Nephron progenitor cell (in vitro differentiated cells): ENCODE measurements at regions not wholly inside any gene's neighbourhood (a gene's known extent, or its start where the extent isn't known, plus 50 kb on each side); places are given as distances from the start of the nearest gene placed in this dataset.
"Not testable (repeated sequence)": the region's sequence is repeated elsewhere in the genome, so short reads cannot be mapped to it uniquely, and the experiment has no call there.

ENCODE experiments used
- DNase-seq: peaks from one replicate; pipeline ENCODE4 v3.0.0; 2021
- H3K27ac Mint-ChIP-seq: 2 replicates; pipeline ENCODE4 v1.8.0; 2021; ENCODE audit warnings: mild to moderate bottlenecking, moderate library complexity, mixed read lengths
- H3K27me3 Mint-ChIP-seq: 2 replicates; pipeline ENCODE4 v1.8.0; 2021; ENCODE audit warnings: mild to moderate bottlenecking, low read depth, mixed read lengths; ENCODE audit not compliant: poor library complexity
- H3K36me3 Mint-ChIP-seq: 2 replicates; pipeline ENCODE4 v1.8.0; 2021; ENCODE audit warnings: low read depth, mixed read lengths
- H3K4me1 Mint-ChIP-seq: 2 replicates; pipeline ENCODE4 v1.8.0; 2021; ENCODE audit warnings: mixed read lengths
- H3K4me3 Mint-ChIP-seq: 2 replicates; pipeline ENCODE4 v1.8.0; 2021; ENCODE audit warnings: mild to moderate bottlenecking, moderate library complexity, mixed read lengths
- H3K9me3 Mint-ChIP-seq: 2 replicates; pipeline ENCODE4 v1.8.0; 2021; ENCODE audit warnings: mild to moderate bottlenecking, moderate library complexity, mixed read lengths
- TF ChIP-seq, protein P1 (sequence below): fragments of 200-600 bp; sonication (generic); IDR thresholded peaks from 2 replicates; pipeline ENCODE4 v1.5.0; 2021; ENCODE audit warnings: antibody characterized with exemption

DNA sequence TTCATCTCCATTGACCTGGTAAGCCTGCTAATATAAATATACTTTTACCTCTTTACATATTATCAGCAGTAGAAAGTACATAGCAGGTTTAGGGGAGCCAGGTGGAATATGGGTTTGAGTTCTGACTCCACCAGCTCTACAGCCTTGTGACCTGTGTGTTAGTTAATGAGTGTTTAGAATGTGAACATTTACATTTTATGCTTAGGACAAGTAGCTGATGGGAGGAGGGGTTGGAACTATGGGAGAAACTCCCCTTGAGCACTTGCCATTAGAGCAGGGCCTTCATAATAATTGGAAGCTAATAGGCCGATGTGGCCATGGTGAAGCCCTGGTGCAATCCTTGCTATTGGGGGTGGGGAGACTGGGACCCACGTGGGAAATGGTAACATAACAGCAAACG lies 148.3 kb upstream of the NTRK2 start:
- peaks cover 52% of the 10 kb centered on the region for H3K9me3 Mint-ChIP-seq
- no peak for DNase-seq
- no peak overlapping the region for H3K4me3 Mint-ChIP-seq
- no peaks in the 10 kb centered on the region for H3K4me1 Mint-ChIP-seq
- TF ChIP-seq, protein P1, sequence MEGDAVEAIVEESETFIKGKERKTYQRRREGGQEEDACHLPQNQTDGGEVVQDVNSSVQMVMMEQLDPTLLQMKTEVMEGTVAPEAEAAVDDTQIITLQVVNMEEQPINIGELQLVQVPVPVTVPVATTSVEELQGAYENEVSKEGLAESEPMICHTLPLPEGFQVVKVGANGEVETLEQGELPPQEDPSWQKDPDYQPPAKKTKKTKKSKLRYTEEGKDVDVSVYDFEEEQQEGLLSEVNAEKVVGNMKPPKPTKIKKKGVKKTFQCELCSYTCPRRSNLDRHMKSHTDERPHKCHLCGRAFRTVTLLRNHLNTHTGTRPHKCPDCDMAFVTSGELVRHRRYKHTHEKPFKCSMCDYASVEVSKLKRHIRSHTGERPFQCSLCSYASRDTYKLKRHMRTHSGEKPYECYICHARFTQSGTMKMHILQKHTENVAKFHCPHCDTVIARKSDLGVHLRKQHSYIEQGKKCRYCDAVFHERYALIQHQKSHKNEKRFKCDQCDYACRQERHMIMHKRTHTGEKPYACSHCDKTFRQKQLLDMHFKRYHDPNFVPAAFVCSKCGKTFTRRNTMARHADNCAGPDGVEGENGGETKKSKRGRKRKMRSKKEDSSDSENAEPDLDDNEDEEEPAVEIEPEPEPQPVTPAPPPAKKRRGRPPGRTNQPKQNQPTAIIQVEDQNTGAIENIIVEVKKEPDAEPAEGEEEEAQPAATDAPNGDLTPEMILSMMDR, result no peak
- no peak overlapping the region for H3K27ac Mint-ChIP-seq
- H3K27me3 Mint-ChIP-seq, result no peaks in the 10 kb centered on the region
- H3K36me3 Mint-ChIP-seq, result peaks cover 21% of the 10 kb centered on the region

DNA sequence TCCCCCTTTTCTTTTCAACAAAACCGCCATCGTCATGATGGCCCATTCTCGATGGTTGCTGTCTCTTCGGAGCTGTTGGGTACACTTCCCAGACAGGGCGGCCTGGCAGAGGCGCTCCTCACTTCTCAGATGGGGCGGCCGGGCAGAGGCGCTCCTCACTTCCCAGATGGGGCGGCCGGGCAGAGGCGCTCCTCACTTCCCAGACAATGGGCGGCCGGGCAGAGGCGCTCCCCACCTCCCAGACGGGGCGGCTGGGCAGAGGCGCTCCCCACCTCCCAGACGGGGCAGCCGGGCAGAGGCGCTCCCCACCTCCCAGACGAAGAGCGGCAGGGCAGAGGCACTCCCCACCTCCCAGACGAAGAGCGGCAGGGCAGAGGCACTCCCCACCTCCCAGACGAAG lies 143.3 kb upstream of the NTRK2 start:
- H3K4me1 Mint-ChIP-seq, H3K4me3 Mint-ChIP-seq, H3K27ac Mint-ChIP-seq, H3K27me3 Mint-ChIP-seq, DNase-seq: not testable (repeated sequence)
- peaks cover 26% of the 10 kb centered on the region for H3K36me3 Mint-ChIP-seq
- H3K9me3 Mint-ChIP-seq, result peaks cover 63% of the 10 kb centered on the region

DNA sequence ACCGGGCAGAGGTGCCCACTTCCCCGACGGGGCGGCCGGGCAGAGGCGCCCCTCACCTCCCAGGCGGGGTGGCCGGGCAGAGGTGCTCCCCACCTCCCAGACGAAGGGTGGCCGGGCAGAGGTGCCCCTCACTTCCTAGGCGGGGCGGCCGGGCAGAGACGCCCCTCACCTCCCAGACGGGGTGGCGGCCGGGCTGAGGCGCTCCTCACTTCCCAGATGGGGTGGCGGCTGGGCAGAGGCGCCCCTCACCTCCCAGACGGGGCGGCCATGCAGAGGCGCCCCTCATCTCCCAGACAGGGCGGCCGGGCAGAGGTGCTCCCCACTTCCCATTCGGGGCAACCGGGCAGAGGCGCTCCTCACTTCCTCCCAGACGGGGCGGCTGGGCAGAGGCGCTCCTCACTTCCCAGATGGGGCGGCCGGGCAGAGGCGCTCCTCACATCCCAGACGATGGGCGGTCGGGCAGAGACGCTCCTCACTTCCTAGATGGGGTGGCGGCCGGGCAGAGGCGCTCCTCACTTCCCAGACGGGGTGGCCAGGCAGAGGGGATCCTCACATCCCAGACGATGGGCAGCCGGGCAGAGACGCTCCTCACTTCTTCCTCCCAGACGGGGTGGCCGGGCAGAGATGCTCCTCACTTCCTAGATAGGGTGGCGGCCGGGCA lies 142.3 kb upstream of the NTRK2 start:
- DNase-seq, H3K4me3 Mint-ChIP-seq, H3K27ac Mint-ChIP-seq, H3K4me1 Mint-ChIP-seq, H3K27me3 Mint-ChIP-seq: not testable (repeated sequence)
- H3K9me3 Mint-ChIP-seq, result peaks cover 70% of the 10 kb centered on the region
- peaks cover 26% of the 10 kb centered on the region for H3K36me3 Mint-ChIP-seq

DNA sequence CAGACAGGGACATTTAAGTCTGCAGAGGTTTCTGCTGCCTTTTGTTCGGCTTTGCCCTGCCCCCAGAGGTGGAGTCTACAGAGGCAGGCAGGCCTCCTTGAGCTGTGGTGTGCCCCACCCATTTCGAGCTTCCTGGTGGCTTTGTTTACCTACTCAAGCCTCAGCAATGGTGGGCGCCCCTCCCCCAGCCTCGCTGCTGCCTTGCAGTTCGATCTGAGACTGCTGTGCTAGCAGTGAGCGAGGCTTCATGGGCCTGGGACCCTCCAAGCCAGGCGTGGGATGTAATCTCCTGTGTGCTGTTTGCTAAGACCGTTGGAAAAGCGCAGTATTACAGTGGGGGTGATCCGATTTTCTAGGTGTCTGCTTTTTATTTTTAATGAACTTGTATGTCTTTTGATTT lies 133.6 kb upstream of the NTRK2 start:
- peaks cover 79% of the 10 kb centered on the region for H3K9me3 Mint-ChIP-seq
- H3K4me3 Mint-ChIP-seq, H3K4me1 Mint-ChIP-seq, DNase-seq, H3K27ac Mint-ChIP-seq, H3K27me3 Mint-ChIP-seq: not testable (repeated sequence)
- peaks cover 38% of the 10 kb centered on the region for H3K36me3 Mint-ChIP-seq

DNA sequence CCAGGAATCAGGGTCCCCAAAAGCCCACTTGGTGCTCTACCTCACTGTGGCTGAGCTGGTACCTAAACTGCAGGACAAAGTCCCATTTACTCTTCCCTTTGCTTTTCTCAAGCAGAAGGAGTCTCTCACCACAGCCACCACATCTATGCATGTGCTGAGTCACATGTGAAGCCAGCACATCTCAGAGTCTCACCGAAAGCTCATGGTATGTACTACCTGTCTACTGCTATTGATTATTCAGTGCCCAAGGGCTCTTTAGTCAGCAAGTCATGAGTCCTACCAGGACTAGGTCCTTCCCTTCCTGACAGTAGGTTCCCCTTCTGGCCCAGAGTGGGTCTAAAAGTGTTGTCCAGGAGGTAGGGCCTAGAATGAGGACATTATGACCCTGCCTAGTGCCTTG lies 130.7 kb upstream of the NTRK2 start:
- H3K4me3 Mint-ChIP-seq, result no peak overlapping the region
- DNase-seq, result no peak
- peaks cover 57% of the 10 kb centered on the region for H3K9me3 Mint-ChIP-seq
- no peaks in the 10 kb centered on the region for H3K27me3 Mint-ChIP-seq
- H3K36me3 Mint-ChIP-seq, result peaks cover 38% of the 10 kb centered on the region
- TF ChIP-seq, protein P1, result no peak
- H3K27ac Mint-ChIP-seq, result no peak overlapping the region
- peaks cover 6% of the 10 kb centered on the region for H3K4me1 Mint-ChIP-seq

DNA sequence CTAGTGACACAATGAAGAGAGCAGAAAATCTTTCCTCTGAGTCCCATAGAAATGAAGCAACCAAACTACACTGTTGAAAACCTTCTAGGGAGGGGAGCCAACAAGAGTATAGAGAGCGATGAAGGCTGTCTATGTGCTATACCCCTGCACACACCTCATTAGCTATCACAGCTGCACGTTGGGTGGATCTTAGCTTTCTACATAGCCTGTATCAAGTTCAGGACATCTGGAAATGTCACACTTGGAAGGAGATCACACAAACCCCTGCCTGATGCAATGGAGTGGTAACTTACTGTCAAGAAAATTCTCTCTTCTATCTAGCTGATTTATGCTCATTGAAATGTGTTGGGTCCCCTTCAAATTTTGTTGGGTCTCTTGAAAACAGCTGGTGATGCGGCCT lies 127.0 kb upstream of the NTRK2 start:
- Mint-ChIP-seq H3K4me3 (no peak overlapping the region), H3K4me1 (peaks cover 11% of the 10 kb centered on the region), H3K9me3 (peaks cover 20% of the 10 kb centered on the region), H3K27ac (no peak overlapping the region), H3K36me3 (peaks cover 7% of the 10 kb centered on the region), H3K27me3 (no peaks in the 10 kb centered on the region)
- DNase-seq, result no peak
- TF ChIP-seq, protein P1, result no peak

DNA sequence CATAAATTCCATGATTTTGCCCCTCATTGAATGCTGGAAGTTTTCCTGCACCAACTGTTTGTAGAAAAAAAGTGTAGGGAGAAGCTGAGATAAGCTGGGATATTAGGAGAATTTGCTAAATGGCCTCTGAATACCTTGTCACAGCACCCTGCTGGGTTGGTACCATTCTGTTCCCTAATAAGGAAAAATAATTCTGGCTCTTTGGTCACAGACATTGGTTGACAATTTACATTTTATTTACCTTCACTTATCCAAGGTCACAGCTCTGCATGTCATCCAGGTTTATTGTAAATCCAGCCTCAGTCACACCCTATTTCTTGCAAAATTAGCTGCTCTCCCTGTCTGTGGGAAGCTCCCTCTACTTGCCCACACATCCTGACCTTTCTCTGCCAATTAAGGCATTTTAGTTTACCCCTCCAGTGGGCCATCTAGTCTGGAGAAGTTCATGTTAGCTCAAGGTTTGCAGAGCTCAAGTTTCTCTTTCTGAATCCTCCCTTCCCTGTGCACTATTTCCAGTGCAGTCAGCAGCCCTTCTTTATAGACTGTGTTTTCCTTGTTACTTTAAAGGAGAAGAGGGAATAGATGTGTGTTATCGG lies 115.4 kb upstream of the NTRK2 start:
- peaks cover 7% of the 10 kb centered on the region for H3K27me3 Mint-ChIP-seq
- peaks cover 19% of the 10 kb centered on the region for H3K9me3 Mint-ChIP-seq
- peaks cover 58% of the 10 kb centered on the region for H3K4me1 Mint-ChIP-seq

More for the DNA sequence above, 115.4 kb upstream of the NTRK2 start:
- DNase-seq, result no peak
- TF ChIP-seq, protein P1, result no peak
- Mint-ChIP-seq H3K36me3 (peaks cover 5% of the 10 kb centered on the region), H3K27ac (peak overlapping the region; percentile 98), H3K4me3 (peak overlapping the region; percentile 17)
